ENCODE measurements at regions not wholly inside any gene's neighbourhood (a gene's known extent, or its start where the extent isn't known, plus 50 kb on each side); places are given as distances from the start of the nearest gene placed in this dataset.

- TF ChIP-seq CTCF (conservative IDR thresholded peaks at IDR 0.05) (no peak), ZFX (IDR thresholded peaks at IDR 0.05) (no peak)
Observed at GRCh38 chr4:123600987-123601904, 204.7 kb downstream of the SPRY1 start.
